ENCODE measurements at regions not wholly inside any gene's neighbourhood (a gene's known extent, or its start where the extent isn't known, plus 50 kb on each side); places are given as distances from the start of the nearest gene placed in this dataset.

- Histone ChIP-seq H3K27me3 (ENCODE audit: low read length) (no peaks in the 10 kb centered on the region), H3K4me3 (ENCODE audit: insufficient read depth, low read length, poor library complexity, severe bottlenecking) (no peak overlapping the region), H3K36me3 (ENCODE audit: low read length) (no peaks in the 10 kb centered on the region), H3K79me2 (ENCODE audit: insufficient read depth, low read length) (no peaks in the 10 kb centered on the region), H2AFZ (ENCODE audit: low read depth, low read length, severe bottlenecking) (no peak overlapping the region), H3F3A (ENCODE audit: insufficient read depth) (no peaks in the 10 kb centered on the region), H4K20me1 (ENCODE audit: low read depth, low read length) (no peaks in the 10 kb centered on the region), H3K9ac (ENCODE audit: low read length) (no peak overlapping the region), H3K9me2 (replicated peaks; ENCODE audit: insufficient read depth, low read length) (no peaks in the 10 kb centered on the region), H3K4me2 (ENCODE audit: low read depth, low read length, poor library complexity, severe bottlenecking) (no peak overlapping the region), H3K27ac (ENCODE audit: low read depth, low read length) (no peak overlapping the region), H3K9me3 (ENCODE audit: insufficient read depth, low read length) (no peaks in the 10 kb centered on the region)
- no peak for TF ChIP-seq EZH2phosphoT487 (conservative IDR thresholded peaks at IDR 0.05; ENCODE audit: low read length)
Measured at GRCh38 chr5:166200532-166200931, 2090.9 kb upstream of the WWC1 start.

- H3K9me2 ChIP-seq (replicated peaks; ENCODE audit: insufficient read depth, low read length) = no peaks in the 10 kb centered on the region
- no peak overlapping the region for H3K4me3 ChIP-seq (ENCODE audit: insufficient read depth, low read length, poor library complexity, severe bottlenecking)
- H3K79me2 ChIP-seq (ENCODE audit: insufficient read depth, low read length) = no peaks in the 10 kb centered on the region
- no peak for TF ChIP-seq EZH2phosphoT487 (conservative IDR thresholded peaks at IDR 0.05; ENCODE audit: low read length)
- no peak for TF ChIP-seq CTCF (IDR thresholded peaks at IDR 0.05; ENCODE audit: insufficient read depth, low read length, poor library complexity, severe bottlenecking)
- H3K9ac ChIP-seq (ENCODE audit: low read length) = no peak overlapping the region
- no peak overlapping the region for H3K4me2 ChIP-seq (ENCODE audit: low read depth, low read length, poor library complexity, severe bottlenecking)
- H3K27me3 ChIP-seq (ENCODE audit: low read length) = no peaks in the 10 kb centered on the region
- H2AFZ ChIP-seq (ENCODE audit: low read depth, low read length, severe bottlenecking) = no peak overlapping the region
- no peaks in the 10 kb centered on the region for H3K9me3 ChIP-seq (ENCODE audit: insufficient read depth, low read length)
- H3K36me3 ChIP-seq (ENCODE audit: low read length) = no peaks in the 10 kb centered on the region
- no peak overlapping the region for H3K27ac ChIP-seq (ENCODE audit: low read depth, low read length)
- no peaks in the 10 kb centered on the region for H3F3A ChIP-seq (ENCODE audit: insufficient read depth)
- H4K20me1 ChIP-seq (ENCODE audit: low read depth, low read length) = no peaks in the 10 kb centered on the region
Measured at GRCh38 chr5:166211640-166212039, 2079.8 kb upstream of the WWC1 start.

- H2AFZ ChIP-seq (ENCODE audit: low read depth, low read length, severe bottlenecking) = no peak overlapping the region
- no peak overlapping the region for H3K4me3 ChIP-seq (ENCODE audit: insufficient read depth, low read length, poor library complexity, severe bottlenecking)
- H3K9me2 ChIP-seq (replicated peaks; ENCODE audit: insufficient read depth, low read length) = 0 out of 2 replicates have a peak, but pooled peaks cover 4% of the 10 kb centered on the region
- no peaks in the 10 kb centered on the region for H3K36me3 ChIP-seq (ENCODE audit: low read length)
- TF ChIP-seq EZH2phosphoT487 (conservative IDR thresholded peaks at IDR 0.05; ENCODE audit: low read length) (no peak), CTCF (IDR thresholded peaks at IDR 0.05; ENCODE audit: insufficient read depth, low read length, poor library complexity, severe bottlenecking) (no peak)
- H3K27me3 ChIP-seq (ENCODE audit: low read length) = no peaks in the 10 kb centered on the region
- H3K9ac ChIP-seq (ENCODE audit: low read length) = no peak overlapping the region
- H3K4me2 ChIP-seq (ENCODE audit: low read depth, low read length, poor library complexity, severe bottlenecking) = no peak overlapping the region
- H4K20me1 ChIP-seq (ENCODE audit: low read depth, low read length) = no peaks in the 10 kb centered on the region
- H3K79me2 ChIP-seq (ENCODE audit: insufficient read depth, low read length) = no peaks in the 10 kb centered on the region
- H3K27ac ChIP-seq (ENCODE audit: low read depth, low read length) = no peak overlapping the region
- H3F3A ChIP-seq (ENCODE audit: insufficient read depth) = no peaks in the 10 kb centered on the region
- no peaks in the 10 kb centered on the region for H3K9me3 ChIP-seq (ENCODE audit: insufficient read depth, low read length)
Measured at GRCh38 chr5:166236327-166236726, 2055.1 kb upstream of the WWC1 start.

- no peaks in the 10 kb centered on the region for H3K27me3 ChIP-seq (ENCODE audit: low read length)
- H3K9me3 ChIP-seq (ENCODE audit: insufficient read depth, low read length) = no peaks in the 10 kb centered on the region
- no peaks in the 10 kb centered on the region for H3K79me2 ChIP-seq (ENCODE audit: insufficient read depth, low read length)
- TF ChIP-seq CTCF (IDR thresholded peaks at IDR 0.05; ENCODE audit: insufficient read depth, low read length, poor library complexity, severe bottlenecking) (no peak), EZH2phosphoT487 (conservative IDR thresholded peaks at IDR 0.05; ENCODE audit: low read length) (no peak)
- H2AFZ ChIP-seq (ENCODE audit: low read depth, low read length, severe bottlenecking) = no peak overlapping the region
- no peaks in the 10 kb centered on the region for H3K36me3 ChIP-seq (ENCODE audit: low read length)
- no peaks in the 10 kb centered on the region for H3K9me2 ChIP-seq (replicated peaks; ENCODE audit: insufficient read depth, low read length)
- H3F3A ChIP-seq (ENCODE audit: insufficient read depth) = no peaks in the 10 kb centered on the region
- H3K9ac ChIP-seq (ENCODE audit: low read length) = no peak overlapping the region
- H3K4me3 ChIP-seq (ENCODE audit: insufficient read depth, low read length, poor library complexity, severe bottlenecking) = no peak overlapping the region
- no peaks in the 10 kb centered on the region for H4K20me1 ChIP-seq (ENCODE audit: low read depth, low read length)
- no peak overlapping the region for H3K4me2 ChIP-seq (ENCODE audit: low read depth, low read length, poor library complexity, severe bottlenecking)
- no peak overlapping the region for H3K27ac ChIP-seq (ENCODE audit: low read depth, low read length)
Measured at GRCh38 chr5:166240705-166241104, 2050.7 kb upstream of the WWC1 start.

Data from SU-DHL-6 (cell line).